ENCODE measurements at regions not wholly inside any gene's neighbourhood (a gene's known extent, or its start where the extent isn't known, plus 50 kb on each side); places are given as distances from the start of the nearest gene placed in this dataset.

GRCh38 chr3:18585004-18585968, 160.1 kb upstream of the SATB1 start:
- TF ChIP-seq, protein P1, sequence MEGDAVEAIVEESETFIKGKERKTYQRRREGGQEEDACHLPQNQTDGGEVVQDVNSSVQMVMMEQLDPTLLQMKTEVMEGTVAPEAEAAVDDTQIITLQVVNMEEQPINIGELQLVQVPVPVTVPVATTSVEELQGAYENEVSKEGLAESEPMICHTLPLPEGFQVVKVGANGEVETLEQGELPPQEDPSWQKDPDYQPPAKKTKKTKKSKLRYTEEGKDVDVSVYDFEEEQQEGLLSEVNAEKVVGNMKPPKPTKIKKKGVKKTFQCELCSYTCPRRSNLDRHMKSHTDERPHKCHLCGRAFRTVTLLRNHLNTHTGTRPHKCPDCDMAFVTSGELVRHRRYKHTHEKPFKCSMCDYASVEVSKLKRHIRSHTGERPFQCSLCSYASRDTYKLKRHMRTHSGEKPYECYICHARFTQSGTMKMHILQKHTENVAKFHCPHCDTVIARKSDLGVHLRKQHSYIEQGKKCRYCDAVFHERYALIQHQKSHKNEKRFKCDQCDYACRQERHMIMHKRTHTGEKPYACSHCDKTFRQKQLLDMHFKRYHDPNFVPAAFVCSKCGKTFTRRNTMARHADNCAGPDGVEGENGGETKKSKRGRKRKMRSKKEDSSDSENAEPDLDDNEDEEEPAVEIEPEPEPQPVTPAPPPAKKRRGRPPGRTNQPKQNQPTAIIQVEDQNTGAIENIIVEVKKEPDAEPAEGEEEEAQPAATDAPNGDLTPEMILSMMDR (IDR thresholded peaks at IDR 0.05): no peak
- TF ChIP-seq ZFX (IDR thresholded peaks at IDR 0.05; ENCODE audit: borderline replicate concordance): no peak
